Caco-2 (cell line): ENCODE measurements at regions not wholly inside any gene's neighbourhood (a gene's known extent, or its start where the extent isn't known, plus 50 kb on each side); places are given as distances from the start of the nearest gene placed in this dataset.

ENCODE experiments used
- BruUV-seq: library from RNA; stranded (reverse); fragments of 400-500 nt; replicated peaks from 2 replicates; lab custom pipeline; 2021; lab: Mats Ljungman, UMichigan
- CTCF ChIA-PET: fragments of 300-600 bp; sonication (Branson Sonifier 250); formaldehyde crosslinking; loops from one replicate; lab custom pipeline; 2022; ENCODE audit warnings: antibody characterized with exemption; lab: Charles Lee
- POLR2A ChIA-PET: fragments of 300-600 bp; sonication (Branson Sonifier 250); formaldehyde crosslinking; loops from one replicate; lab custom pipeline; 2022; ENCODE audit warnings: antibody characterized with exemption; lab: Charles Lee
- DNase-seq, 2 experiments: peaks; one replicate each; pipeline versions ENCODE4 v3.0.0 to v3.0.0-alpha.2; 2020 to 2022
- H3K27me3 ChIP-seq: replicated peaks from 2 replicates; pipeline ENCODE4 v1.6.0; 2011; ENCODE audit warnings: low read length; ENCODE audit not compliant: control insufficient read depth, insufficient read depth
- H3K36me3 ChIP-seq: 2 replicates; pipeline ENCODE4 v1.5.1; 2011; ENCODE audit warnings: low read length; ENCODE audit not compliant: control insufficient read depth, insufficient read depth
- H3K4me1 ChIP-seq: fragments of 250-450 bp; sonication (Bioruptor Pico); 2 replicates; pipeline ENCODE4 v1.5.1; 2020; ENCODE audit warnings: mild to moderate bottlenecking
- H3K4me3 ChIP-seq: 2 replicates; pipeline ENCODE4 v1.5.1; 2011; ENCODE audit warnings: low read depth, mild to moderate bottlenecking, control low read depth, low read length
- H3K9me3 ChIP-seq: fragments of 250-450 bp; sonication (Bioruptor Pico); 2 replicates; pipeline ENCODE4 v1.5.1; 2020; ENCODE audit warnings: mild to moderate bottlenecking, moderate library complexity
- H3K27ac Mint-ChIP-seq: one replicate; pipeline ENCODE4 v1.8.0; 2022; ENCODE audit warnings: mixed read lengths; ENCODE audit not compliant: unreplicated experiment
- H3K27me3 Mint-ChIP-seq: one replicate; pipeline ENCODE4 v1.8.0; 2022; ENCODE audit warnings: mixed read lengths; ENCODE audit not compliant: insufficient read depth, unreplicated experiment
- H3K36me3 Mint-ChIP-seq: one replicate; pipeline ENCODE4 v1.8.0; 2022; ENCODE audit warnings: mild to moderate bottlenecking, mixed read lengths; ENCODE audit not compliant: insufficient read depth, unreplicated experiment
- H3K4me1 Mint-ChIP-seq: one replicate; pipeline ENCODE4 v1.8.0; 2022; ENCODE audit warnings: low read depth, mixed read lengths; ENCODE audit not compliant: unreplicated experiment
- H3K4me3 Mint-ChIP-seq: one replicate; pipeline ENCODE4 v1.8.0; 2022; ENCODE audit warnings: mild to moderate bottlenecking, moderate library complexity, mixed read lengths; ENCODE audit not compliant: unreplicated experiment
- H3K9me3 Mint-ChIP-seq: one replicate; pipeline ENCODE4 v1.8.0; 2022; ENCODE audit warnings: mixed read lengths; ENCODE audit not compliant: unreplicated experiment
- intact Hi-C: fragments of 100-400 bp; cut with micrococcal nuclease; formaldehyde crosslinking; loops from one replicate; pipeline ENCODE4 v1.10.0; 2022; ENCODE audit not compliant: unreplicated experiment
- TF ChIP-seq, protein P1 (sequence below), 2 experiments: fragments of 200-600 bp in 1 of 2; IDR thresholded peaks; 1 replicate in 1 of 2; 2 replicates in 1 of 2; pipeline versions ENCODE4 v1.5.1 to v1.8.0; 2011 to 2022; ENCODE audit warnings: antibody characterized with exemption in 1 of 2, control low read depth in 1 of 2, inconsistent platforms in 1 of 2, low read depth in 1 of 2, low read length in 1 of 2, mild to moderate bottlenecking in 1 of 2, moderate library complexity in 1 of 2; ENCODE audit not compliant: insufficient read depth in 1 of 2, severe bottlenecking in 1 of 2, unreplicated experiment in 1 of 2

DNA sequence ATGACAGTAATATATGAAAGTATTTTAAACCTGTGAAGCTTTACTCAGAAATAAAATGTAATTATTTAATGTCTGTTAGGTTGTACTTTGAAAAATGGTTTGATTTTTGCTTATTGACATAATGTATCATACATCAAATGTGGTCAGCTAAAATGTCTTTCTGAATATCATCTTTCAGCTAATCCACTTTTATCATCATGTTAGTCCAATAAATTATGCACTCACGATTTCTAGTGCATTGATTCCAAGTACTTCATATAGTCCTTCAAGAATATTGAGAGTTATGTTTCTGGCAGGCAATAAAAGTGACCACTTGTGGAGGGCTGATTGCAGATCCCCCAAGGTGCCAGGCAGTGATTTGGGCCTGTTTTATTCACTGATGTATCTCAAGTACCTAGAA is 1204.1 kb downstream of the OLFM4 start:
- Mint-ChIP-seq H3K9me3 (no peaks in the 10 kb centered on the region), H3K4me1 (no peaks in the 10 kb centered on the region), H3K27me3 (no peaks in the 10 kb centered on the region), H3K4me3 (no peak overlapping the region), H3K36me3 (no peaks in the 10 kb centered on the region), H3K27ac (no peak overlapping the region)
- H3K27me3 ChIP-seq: no peaks in the 10 kb centered on the region
- no peak overlapping the region for H3K4me3 ChIP-seq
- no peaks in the 10 kb centered on the region for H3K4me1 ChIP-seq
- intact Hi-C loops: no loop called here
- H3K36me3 ChIP-seq: no peaks in the 10 kb centered on the region
- ChIA-PET CTCF (no interaction called here), POLR2A (no interaction called here)
- no TSS peak for BruUV-seq
- no peaks in the 10 kb centered on the region for H3K9me3 ChIP-seq
- DNase-seq: no peak
- TF ChIP-seq, protein P1, sequence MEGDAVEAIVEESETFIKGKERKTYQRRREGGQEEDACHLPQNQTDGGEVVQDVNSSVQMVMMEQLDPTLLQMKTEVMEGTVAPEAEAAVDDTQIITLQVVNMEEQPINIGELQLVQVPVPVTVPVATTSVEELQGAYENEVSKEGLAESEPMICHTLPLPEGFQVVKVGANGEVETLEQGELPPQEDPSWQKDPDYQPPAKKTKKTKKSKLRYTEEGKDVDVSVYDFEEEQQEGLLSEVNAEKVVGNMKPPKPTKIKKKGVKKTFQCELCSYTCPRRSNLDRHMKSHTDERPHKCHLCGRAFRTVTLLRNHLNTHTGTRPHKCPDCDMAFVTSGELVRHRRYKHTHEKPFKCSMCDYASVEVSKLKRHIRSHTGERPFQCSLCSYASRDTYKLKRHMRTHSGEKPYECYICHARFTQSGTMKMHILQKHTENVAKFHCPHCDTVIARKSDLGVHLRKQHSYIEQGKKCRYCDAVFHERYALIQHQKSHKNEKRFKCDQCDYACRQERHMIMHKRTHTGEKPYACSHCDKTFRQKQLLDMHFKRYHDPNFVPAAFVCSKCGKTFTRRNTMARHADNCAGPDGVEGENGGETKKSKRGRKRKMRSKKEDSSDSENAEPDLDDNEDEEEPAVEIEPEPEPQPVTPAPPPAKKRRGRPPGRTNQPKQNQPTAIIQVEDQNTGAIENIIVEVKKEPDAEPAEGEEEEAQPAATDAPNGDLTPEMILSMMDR (IDR thresholded peaks at IDR 0.05; ENCODE audit: insufficient read depth in 1 of 2, low read depth in 1 of 2, low read length in 1 of 2, severe bottlenecking in 1 of 2, unreplicated experiment in 1 of 2): no peak

DNA sequence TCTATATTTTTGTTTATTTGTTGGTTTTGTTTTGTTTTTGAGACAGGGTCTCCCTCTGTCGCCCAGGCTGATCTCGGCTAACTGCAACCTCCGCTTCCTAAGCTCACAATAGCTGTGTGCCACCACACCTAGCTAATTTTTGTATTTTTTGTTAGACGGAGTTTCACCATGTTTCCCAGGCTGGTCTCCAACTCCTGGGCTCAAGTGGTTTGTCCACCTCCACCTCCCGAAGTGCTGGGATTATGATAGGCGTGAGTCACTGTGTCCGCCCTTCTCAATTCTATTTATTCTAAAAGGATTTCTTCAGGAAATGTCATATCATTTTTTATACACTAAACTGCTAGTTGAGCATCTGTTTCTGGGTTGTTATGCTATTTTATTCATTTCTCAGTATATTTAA is 1206.0 kb downstream of the OLFM4 start:
- intact Hi-C loops: no loop called here
- TF ChIP-seq, protein P1 (IDR thresholded peaks at IDR 0.05; ENCODE audit: insufficient read depth in 1 of 2, low read depth in 1 of 2, low read length in 1 of 2, severe bottlenecking in 1 of 2, unreplicated experiment in 1 of 2): no peak
- H3K27me3 ChIP-seq: no peaks in the 10 kb centered on the region
- H3K4me1 Mint-ChIP-seq: no peaks in the 10 kb centered on the region
- POLR2A ChIA-PET: no interaction called here
- H3K36me3 Mint-ChIP-seq: no peaks in the 10 kb centered on the region
- no peak overlapping the region for H3K4me3 Mint-ChIP-seq
- no TSS peak for BruUV-seq
- CTCF ChIA-PET: no interaction called here
- no peaks in the 10 kb centered on the region for H3K4me1 ChIP-seq
- H3K27ac Mint-ChIP-seq: no peak overlapping the region
- H3K36me3 ChIP-seq: no peaks in the 10 kb centered on the region
- no peak overlapping the region for H3K4me3 ChIP-seq
- no peaks in the 10 kb centered on the region for H3K9me3 Mint-ChIP-seq
- no peak for DNase-seq
- H3K27me3 Mint-ChIP-seq: no peaks in the 10 kb centered on the region
- H3K9me3 ChIP-seq: no peaks in the 10 kb centered on the region

DNA sequence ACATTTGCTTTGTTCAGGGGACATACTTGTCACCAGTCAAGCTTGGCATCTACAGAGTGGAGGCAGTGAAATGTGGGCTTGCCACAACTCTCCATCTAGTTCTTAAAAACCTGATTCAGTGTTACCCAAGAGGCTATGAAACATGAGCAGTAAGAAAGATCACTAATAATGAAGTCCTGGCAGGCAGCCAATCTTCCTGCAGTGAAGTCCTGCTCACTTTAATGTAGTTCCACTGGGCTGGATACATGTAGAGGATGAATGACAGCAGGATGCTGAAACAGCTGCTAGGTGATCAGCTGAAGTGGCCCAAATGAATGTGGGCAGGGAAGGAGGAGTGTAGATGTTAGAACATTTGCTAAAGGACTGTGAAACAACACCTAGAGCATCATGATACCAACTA is 1213.1 kb downstream of the OLFM4 start:
- Mint-ChIP-seq H3K27me3 (no peaks in the 10 kb centered on the region), H3K4me1 (no peaks in the 10 kb centered on the region), H3K36me3 (no peaks in the 10 kb centered on the region), H3K9me3 (no peaks in the 10 kb centered on the region), H3K4me3 (no peak overlapping the region), H3K27ac (no peak overlapping the region)
- Histone ChIP-seq H3K9me3 (no peaks in the 10 kb centered on the region), H3K27me3 (no peaks in the 10 kb centered on the region), H3K4me1 (no peaks in the 10 kb centered on the region), H3K36me3 (no peaks in the 10 kb centered on the region), H3K4me3 (no peak overlapping the region)
- CTCF ChIA-PET: no interaction called here
- no peak for DNase-seq
- POLR2A ChIA-PET: no interaction called here
- TF ChIP-seq, protein P1 (IDR thresholded peaks at IDR 0.05; ENCODE audit: insufficient read depth in 1 of 2, low read depth in 1 of 2, low read length in 1 of 2, severe bottlenecking in 1 of 2, unreplicated experiment in 1 of 2): no peak
- intact Hi-C loops: no loop called here
- BruUV-seq: no TSS peak
